GM18519 (cell line): ENCODE measurements at regions not wholly inside any gene's neighbourhood (a gene's known extent, or its start where the extent isn't known, plus 50 kb on each side); places are given as distances from the start of the nearest gene placed in this dataset.
"Not testable (repeated sequence)": the region's sequence is repeated elsewhere in the genome, so short reads cannot be mapped to it uniquely, and the experiment has no call there.

Source experiments
- ATAC-seq: cut with Tn5 transposase; IDR thresholded peaks from one replicate; pipeline ENCODE4 v1.9.1; 2021; ENCODE audit warnings: mild to moderate bottlenecking, moderate library complexity; ENCODE audit not compliant: unreplicated experiment, low FRiP score

GRCh38 chr13:90230311-90230710 lies 1117.2 kb upstream of the MIR17HG start:
- no peak for ATAC-seq

- ATAC-seq = no peak
Observed at GRCh38 chr13:90232291-90232690, 1115.2 kb upstream of the MIR17HG start.

- ATAC-seq = no peak
Observed at GRCh38 chr13:90233933-90234672, 1113.4 kb upstream of the MIR17HG start.

DNA sequence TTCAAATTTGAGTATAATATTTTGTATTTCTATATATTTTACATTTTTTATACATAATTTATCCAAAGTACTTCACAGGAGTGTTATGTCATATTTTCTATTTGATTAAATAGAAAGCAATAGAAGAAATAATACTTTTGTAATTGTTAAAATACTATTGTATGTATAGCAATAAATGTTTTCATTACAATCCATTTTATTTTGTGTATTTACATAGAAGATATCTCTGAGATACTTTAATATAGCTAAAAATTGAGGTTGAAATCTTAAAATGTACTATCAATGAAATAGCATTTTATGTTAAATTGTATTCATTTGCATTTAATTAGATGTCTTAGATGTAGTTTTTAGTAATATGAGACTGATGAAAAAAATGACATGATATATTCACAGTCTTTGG lies 1109.6 kb upstream of the MIR17HG start:
- ATAC-seq = no peak

GRCh38 chr13:90238413-90238812 lies 1109.1 kb upstream of the MIR17HG start:
- ATAC-seq = no peak

DNA sequence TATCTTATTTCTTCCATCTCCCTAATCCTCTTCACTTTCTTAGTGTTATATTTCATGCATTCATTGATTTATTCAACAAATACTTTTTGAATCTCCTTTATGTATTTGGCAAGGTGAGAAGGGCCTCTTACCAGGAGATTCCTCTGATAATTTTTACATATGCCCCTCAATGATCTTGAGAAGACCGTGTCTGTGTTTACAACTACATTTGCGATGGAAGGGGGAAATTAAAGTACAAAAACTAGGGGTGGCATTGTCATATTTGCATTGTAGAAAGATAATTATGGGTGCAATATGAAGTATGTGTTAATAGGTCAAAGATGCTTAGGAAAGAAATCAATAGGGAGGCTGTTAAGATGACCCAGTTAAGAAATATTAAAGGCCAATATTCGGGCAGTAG lies 1108.4 kb upstream of the MIR17HG start:
- no peak for ATAC-seq

DNA sequence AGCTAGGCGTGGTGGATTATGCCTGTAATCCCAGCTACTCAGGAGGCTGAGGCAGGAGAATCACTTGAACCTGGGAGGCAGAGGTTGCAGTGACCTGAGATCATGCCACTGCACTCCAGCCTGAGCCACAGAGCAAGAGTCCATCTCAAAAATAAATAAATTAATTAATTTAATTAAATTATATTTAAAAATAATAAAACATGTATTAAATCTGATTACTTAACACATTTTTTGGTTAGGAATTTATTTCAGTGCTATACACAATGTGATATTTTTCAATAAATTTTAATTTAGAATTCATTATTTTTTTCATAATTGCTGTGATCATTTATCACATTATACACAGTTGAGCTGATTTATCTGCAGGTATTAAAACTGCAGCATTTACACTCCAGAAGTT lies 1101.5 kb upstream of the MIR17HG start:
- ATAC-seq = no peak

DNA sequence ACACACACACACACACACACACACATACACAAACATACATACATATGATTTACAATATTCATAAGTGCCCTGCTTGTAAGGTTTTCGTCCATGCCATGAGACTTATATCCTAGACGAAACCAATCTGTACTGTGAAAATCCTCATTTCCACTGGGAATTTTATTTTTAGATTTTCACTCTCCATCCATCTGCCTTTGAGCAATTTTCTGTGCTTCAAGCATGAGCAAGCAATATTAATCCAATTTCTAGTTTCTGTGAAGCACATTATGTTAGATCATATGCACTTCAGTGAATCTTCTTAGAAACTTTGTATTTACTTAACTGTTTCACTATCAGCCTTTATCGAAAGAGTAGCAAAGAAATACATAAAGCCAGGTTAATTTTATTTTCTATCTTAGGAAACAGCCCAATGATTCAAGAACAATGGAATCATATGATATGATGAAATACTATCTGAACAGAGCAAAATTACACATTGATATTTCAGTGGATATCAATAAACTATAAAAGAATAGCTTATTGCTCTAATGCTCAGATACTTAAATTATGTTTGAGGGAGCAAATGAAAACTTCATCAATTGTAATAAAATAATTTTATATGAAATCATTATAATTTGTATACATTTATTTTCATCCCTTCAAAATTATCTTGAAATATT lies 1100.7 kb upstream of the MIR17HG start:
- ATAC-seq = no peak

DNA sequence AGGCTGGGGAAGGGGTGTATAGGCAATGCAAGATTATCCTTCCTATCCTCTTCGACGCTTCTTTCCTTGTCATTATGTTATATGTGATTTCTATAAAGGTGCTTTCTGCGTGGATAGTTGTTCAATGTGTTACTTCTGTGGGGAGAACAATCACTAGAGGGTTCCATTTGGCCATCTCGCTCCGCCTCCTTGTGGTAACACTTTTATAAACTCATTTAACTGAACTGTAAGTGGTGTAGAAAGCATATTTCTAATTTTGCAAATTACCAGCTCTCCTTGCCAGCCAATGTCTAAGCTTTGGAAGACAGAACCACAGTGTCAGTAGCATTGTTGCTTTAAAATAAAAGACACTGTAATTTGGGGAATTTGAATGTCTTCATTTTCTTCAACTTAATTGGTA lies 1093.7 kb upstream of the MIR17HG start:
- ATAC-seq = no peak

- no peak for ATAC-seq
Observed at GRCh38 chr13:90254437-90254836, 1093.0 kb upstream of the MIR17HG start.

GRCh38 chr13:90256746-90257145 lies 1090.7 kb upstream of the MIR17HG start:
- ATAC-seq = no peak

DNA sequence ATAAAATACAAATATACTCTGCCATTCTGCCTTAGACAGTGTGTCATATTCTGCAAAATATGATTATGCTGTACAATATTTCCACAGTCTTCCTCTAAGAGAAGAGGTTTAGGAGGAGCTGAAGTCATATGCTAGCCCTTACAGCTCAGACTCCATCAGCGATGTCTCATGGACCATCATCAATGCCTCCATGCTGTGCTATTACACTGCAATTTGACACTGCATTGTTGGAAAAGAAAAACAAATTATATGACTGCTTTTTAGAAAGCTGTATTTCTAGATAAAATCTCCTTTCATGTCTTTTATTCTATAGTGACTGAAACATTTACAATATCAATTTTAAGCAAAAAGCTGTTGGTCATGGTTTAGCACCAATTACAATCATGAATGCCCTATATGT lies 1089.4 kb upstream of the MIR17HG start:
- no peak for ATAC-seq

DNA sequence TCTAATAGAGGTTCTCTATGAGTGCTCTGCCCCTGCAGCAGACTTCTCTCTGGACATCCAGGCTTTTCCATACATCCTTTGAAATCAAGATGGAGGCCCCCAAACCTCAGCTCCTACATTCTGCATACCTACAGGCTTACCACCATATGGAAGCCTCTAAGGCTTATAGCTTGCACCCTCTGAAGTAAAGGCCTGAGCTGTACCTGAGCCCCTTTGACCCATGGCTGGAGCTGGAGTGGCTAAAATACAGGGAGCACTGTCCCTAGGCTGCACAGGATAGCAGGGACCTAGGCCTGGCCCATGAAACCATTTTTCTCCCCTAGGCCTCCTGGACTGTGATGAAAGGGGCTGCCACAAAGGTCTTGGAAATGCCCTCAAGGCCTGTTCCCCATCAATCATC lies 1086.1 kb upstream of the MIR17HG start:
- ATAC-seq = no peak

DNA sequence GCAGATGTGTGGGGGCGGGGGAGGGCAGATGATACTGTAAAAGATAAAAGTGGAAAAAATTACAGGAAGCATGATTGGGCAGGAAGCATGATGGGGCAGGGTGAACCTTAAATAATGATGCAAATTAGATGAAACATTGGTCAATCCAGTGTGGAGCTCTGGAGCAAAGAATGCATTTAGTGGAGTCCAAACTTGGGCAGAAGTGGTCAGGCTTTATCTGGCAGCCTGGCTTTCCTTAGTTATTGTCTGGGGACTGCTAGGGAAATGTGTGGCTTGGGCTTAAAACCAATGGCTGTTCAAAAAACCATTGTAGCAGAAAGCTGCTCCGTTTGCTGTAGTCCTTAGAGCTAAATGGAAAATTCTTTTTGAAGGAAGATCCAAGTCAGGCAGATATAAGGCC lies 1077.3 kb upstream of the MIR17HG start:
- ATAC-seq = no peak

GRCh38 chr13:90272356-90272755 lies 1075.1 kb upstream of the MIR17HG start:
- ATAC-seq = no peak

DNA sequence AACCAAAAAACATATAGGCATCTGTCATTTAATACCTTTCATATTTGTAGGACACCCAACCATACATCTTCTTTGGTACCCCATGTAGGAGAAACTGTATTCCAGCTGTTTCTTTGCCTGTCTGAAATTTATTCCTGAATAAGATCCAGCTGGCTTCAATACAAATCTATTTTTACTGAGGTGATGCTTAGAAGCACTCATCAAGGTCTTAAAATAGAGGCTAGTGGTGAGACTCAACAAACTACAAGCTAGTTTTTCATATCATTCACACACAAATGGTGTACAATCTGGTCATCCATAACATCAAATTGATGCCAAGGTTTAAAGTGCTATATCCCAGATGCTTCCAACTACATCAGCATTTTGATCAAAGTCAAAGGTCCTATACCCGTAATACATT lies 1071.3 kb upstream of the MIR17HG start:
- ATAC-seq = no peak

GRCh38 chr13:90278231-90278630 lies 1069.3 kb upstream of the MIR17HG start:
- ATAC-seq = not testable (repeated sequence)

- no peak for ATAC-seq
Observed at GRCh38 chr13:90281709-90282108, 1065.8 kb upstream of the MIR17HG start.

DNA sequence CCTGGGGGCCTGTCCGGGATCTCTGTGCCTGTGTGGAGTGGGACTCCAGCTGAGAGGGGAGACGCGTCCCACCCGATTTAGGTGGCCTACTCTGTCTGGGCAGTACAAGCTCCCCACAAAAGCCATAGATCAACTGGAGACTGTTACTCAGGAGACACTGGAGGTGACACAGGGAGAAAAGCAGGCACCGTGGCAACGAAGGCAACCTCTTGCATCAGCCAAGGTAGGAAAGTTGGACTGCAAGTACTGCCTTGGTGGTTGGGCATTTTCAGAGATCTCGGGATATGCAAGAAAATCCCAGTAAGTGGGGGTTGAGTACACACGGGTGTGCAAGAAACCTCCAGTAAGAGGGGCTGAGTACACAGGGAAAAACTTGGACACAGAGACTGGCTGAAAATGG lies 1060.0 kb upstream of the MIR17HG start:
- no peak for ATAC-seq

DNA sequence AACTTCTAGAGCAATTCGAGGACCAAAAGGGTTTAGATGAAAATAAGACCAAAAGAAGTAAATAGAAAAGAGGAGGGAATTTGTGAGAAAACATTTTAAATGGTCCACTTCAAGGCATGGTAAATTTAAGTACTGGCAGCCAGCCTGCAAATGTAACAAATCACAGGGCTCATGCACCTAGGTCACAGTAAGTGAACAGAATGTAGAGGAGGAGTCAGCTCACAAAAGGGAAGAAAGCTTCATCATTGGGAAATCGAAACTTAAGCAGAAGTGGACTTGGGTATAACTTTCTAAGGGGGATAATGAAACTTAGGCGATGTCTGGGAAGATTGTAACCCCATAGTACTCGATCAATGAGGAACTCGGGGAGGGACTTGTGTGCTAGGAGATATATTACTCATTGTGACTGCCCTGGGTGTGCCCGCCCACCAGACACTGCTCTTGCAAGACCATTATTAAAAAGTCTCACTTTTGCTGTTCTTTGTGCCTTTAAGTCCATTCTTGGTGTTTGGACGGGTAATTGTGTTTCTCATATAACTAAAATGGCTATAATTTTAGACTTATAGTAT lies 1053.6 kb upstream of the MIR17HG start:
- ATAC-seq = no peak

DNA sequence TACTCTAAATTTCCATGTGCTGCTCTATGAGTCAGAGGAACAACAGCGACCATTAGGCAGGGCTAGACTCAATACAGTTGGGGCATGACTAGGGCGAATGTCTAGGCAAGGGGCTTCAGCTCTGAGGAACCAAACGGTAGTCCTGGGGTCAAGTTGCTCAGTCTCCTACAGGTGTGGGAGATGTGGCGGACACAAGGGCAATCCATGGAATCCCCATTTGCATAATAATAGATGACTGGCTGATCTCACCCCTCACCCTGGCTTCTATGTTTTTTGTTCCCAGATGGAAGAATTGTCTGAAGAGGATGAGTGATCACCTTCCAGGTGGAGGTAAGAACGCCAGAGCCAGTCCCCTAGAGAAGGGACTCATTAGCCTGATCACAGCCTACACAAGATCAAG lies 1048.2 kb upstream of the MIR17HG start:
- no peak for ATAC-seq

DNA sequence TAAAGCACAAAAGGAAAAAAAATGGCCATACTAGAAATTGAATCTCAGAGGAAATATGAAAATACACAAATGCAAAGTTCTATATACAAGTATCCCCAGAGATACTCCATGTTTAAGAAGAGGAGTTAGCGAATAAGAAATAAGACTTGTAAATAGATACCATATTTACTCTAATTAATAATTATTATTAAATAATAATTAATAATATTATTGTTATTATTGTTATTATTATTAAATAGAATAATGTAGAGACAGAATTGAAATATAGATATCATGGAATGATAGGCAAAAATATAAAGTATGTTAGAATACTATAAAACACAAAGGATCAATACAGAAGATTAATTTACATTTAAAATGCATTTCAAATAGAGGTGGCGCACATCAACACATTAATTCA lies 1047.5 kb upstream of the MIR17HG start:
- ATAC-seq = no peak
